ENCODE measurements at regions not wholly inside any gene's neighbourhood (a gene's known extent, or its start where the extent isn't known, plus 50 kb on each side); places are given as distances from the start of the nearest gene placed in this dataset.

- no peak for TF ChIP-seq CTCF (IDR thresholded peaks at IDR 0.05; ENCODE audit: low read depth, low read length)
- TF ChIP-seq EZH2phosphoT487 (IDR thresholded peaks at IDR 0.05; ENCODE audit: low read depth), result no peak
Observed at GRCh38 chr2:105186967-105187498, 54.5 kb upstream of the GPR45 start.

Measured in OCI-LY3 (cell line).